Astrocyte of the spinal cord (primary cell): ENCODE measurements at regions not wholly inside any gene's neighbourhood (a gene's known extent, or its start where the extent isn't known, plus 50 kb on each side); places are given as distances from the start of the nearest gene placed in this dataset.

Experiments used
- DNase-seq: peaks from one replicate; pipeline ENCODE4 v3.0.0; 2011; ENCODE audit warnings: low read depth, low spot score
- H3K4me3 ChIP-seq: 2 replicates; pipeline ENCODE4 v1.5.1; 2011; ENCODE audit warnings: low read depth, mild to moderate bottlenecking, low read length, moderate library complexity
- CTCF ChIP-seq: IDR thresholded peaks from 2 replicates; pipeline ENCODE4 v1.5.1; 2012; ENCODE audit warnings: low read depth, mild to moderate bottlenecking, low read length, inconsistent platforms
- in situ Hi-C: cut with HindIII; loops from 2 replicates; pipeline ENCODE4 v1.10.0; 2017; ENCODE audit warnings: low sequenced_read_pairs

DNA sequence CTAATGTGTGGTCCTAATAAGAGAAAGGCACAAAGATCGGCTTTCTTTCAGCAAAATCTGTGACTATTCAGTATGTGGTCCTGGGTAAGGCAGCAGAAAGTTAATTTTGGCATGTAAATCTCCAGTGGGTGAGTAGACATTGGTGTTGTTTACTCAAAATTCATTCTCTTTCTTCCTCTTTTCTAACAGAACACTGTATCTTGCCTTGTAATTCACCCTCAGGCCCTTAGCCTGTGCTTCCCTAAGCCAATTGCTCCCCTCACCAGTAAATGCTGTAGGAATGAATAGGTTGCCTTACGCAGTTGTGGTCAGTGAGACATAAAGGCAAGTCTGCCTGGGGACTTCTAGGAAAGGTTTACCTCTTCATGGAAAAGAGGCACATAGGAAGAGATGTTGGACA lies 49.9 kb upstream of the PDE3B start:
- no peak for DNase-seq
- no peak overlapping the region for H3K4me3 ChIP-seq
- in situ Hi-C loops: no loop called here
- TF ChIP-seq CTCF: no peak
